GM12892 (cell line): ENCODE measurements at regions not wholly inside any gene's neighbourhood (a gene's known extent, or its start where the extent isn't known, plus 50 kb on each side); places are given as distances from the start of the nearest gene placed in this dataset.

Source experiments
- POLR2A ChIP-seq: IDR thresholded peaks from 2 replicates; pipeline ENCODE4 v1.6.1; 2011; ENCODE audit warnings: low read depth, low read length, control low read depth
- POLR2AphosphoS5 ChIP-seq: IDR thresholded peaks from 2 replicates; pipeline ENCODE4 v1.6.1; 2011; ENCODE audit warnings: low read depth, low read length, control low read depth

DNA sequence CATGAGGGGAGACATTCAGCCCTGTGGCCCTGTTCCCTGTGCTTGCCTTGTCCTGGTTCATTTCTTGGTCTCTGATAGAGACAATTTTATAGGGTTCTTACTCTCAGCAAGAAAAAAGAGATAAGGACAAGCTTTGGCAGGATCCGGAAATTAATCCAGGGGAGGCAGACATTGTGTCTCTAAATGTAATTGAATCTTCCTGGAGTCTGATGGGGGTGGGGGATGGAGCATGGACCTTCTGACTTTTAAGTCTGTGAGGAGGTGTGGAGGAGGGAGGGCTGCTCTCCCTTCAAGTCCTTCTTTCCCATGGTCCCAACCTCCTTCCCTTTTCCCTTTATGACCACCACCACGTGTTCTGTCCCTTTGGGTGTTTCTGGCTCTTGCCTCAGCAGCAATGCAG lies 512.7 kb downstream of the DHX35 start:
- TF ChIP-seq POLR2AphosphoS5, result no peak
- TF ChIP-seq POLR2A, result no peak
